ENCODE measurements at regions not wholly inside any gene's neighbourhood (a gene's known extent, or its start where the extent isn't known, plus 50 kb on each side); places are given as distances from the start of the nearest gene placed in this dataset.

DNA sequence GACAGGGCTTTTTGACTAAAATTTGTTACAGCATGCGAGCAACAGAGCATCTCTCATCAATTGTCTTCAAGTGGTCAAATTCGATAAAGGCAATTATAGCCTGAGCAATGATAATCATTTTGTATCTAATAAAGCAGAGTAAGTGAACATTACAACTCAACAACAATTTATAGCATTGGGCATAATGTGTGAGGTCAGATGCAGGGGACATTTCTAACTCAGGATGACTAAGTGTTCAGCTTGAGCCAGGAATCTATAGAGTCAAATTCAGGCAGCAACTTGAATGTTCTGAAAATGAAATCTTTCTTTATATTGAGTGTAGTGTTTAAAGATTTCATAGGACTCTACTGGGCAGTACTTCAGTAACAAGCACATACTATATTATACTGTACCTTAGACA lies 1226.0 kb downstream of the ZPLD1 start:
- no peak for TF ChIP-seq GATA2 (IDR thresholded peaks at IDR 0.05; ENCODE audit: low read depth, low read length)
- TF ChIP-seq GATA3 (IDR thresholded peaks at IDR 0.05; ENCODE audit: low read depth, low read length), result no peak
